NCI-H82 treated with DMSO at 0.1 percent for 48 hours (cell line): ENCODE measurements at regions not wholly inside any gene's neighbourhood (a gene's known extent, or its start where the extent isn't known, plus 50 kb on each side); places are given as distances from the start of the nearest gene placed in this dataset.
"Not testable (repeated sequence)": the region's sequence is repeated elsewhere in the genome, so short reads cannot be mapped to it uniquely, and the experiment has no call there.

Experiments
- DNase-seq: peaks from one replicate; lab custom pipeline; 2025; ENCODE audit not compliant: unreplicated experiment; lab: John Stamatoyannopoulos, UW

GRCh38 chr18:75691483-75691882, 264.0 kb upstream of the SMIM21 start:
- no peak for DNase-seq

- DNase-seq, result not testable (repeated sequence)
Observed at GRCh38 chr18:75690283-75690682, 262.8 kb upstream of the SMIM21 start.

- no peak for DNase-seq
Observed at GRCh38 chr18:75687626-75688025, 260.1 kb upstream of the SMIM21 start.

GRCh38 chr18:75683426-75683825, 255.9 kb upstream of the SMIM21 start:
- DNase-seq, result no peak

GRCh38 chr18:75681538-75682115, 254.1 kb upstream of the SMIM21 start:
- DNase-seq, result no peak

- no peak for DNase-seq
Observed at GRCh38 chr18:75679331-75679730, 251.8 kb upstream of the SMIM21 start.

GRCh38 chr18:75678627-75679026, 251.1 kb upstream of the SMIM21 start:
- DNase-seq, result no peak

GRCh38 chr18:75677696-75678455, 250.4 kb upstream of the SMIM21 start:
- no peak for DNase-seq

- DNase-seq, result no peak
Observed at GRCh38 chr18:75660932-75661331, 233.4 kb upstream of the SMIM21 start.

GRCh38 chr18:75659535-75660023, 232.1 kb upstream of the SMIM21 start:
- no peak for DNase-seq

GRCh38 chr18:75658330-75658729, 230.8 kb upstream of the SMIM21 start:
- no peak for DNase-seq

GRCh38 chr18:75656563-75657247, 229.2 kb upstream of the SMIM21 start:
- DNase-seq, result no peak

GRCh38 chr18:75656035-75656434, 228.5 kb upstream of the SMIM21 start:
- no peak for DNase-seq

- peak; percentile 28 for DNase-seq
Observed at GRCh38 chr18:75654851-75655751, 227.6 kb upstream of the SMIM21 start.

- DNase-seq, result no peak
Observed at GRCh38 chr18:75654386-75654785, 226.9 kb upstream of the SMIM21 start.

- DNase-seq, result no peak
Observed at GRCh38 chr18:75652528-75652927, 225.0 kb upstream of the SMIM21 start.

GRCh38 chr18:75644871-75645270, 217.4 kb upstream of the SMIM21 start:
- no peak for DNase-seq

- no peak for DNase-seq
Observed at GRCh38 chr18:75643083-75643482, 215.6 kb upstream of the SMIM21 start.

GRCh38 chr18:75639472-75639831, 211.9 kb upstream of the SMIM21 start:
- no peak for DNase-seq

GRCh38 chr18:75638776-75639471, 211.4 kb upstream of the SMIM21 start:
- no peak for DNase-seq
